ENCODE measurements at regions not wholly inside any gene's neighbourhood (a gene's known extent, or its start where the extent isn't known, plus 50 kb on each side); places are given as distances from the start of the nearest gene placed in this dataset.
"Not testable (repeated sequence)": the region's sequence is repeated elsewhere in the genome, so short reads cannot be mapped to it uniquely, and the experiment has no call there.

DNA sequence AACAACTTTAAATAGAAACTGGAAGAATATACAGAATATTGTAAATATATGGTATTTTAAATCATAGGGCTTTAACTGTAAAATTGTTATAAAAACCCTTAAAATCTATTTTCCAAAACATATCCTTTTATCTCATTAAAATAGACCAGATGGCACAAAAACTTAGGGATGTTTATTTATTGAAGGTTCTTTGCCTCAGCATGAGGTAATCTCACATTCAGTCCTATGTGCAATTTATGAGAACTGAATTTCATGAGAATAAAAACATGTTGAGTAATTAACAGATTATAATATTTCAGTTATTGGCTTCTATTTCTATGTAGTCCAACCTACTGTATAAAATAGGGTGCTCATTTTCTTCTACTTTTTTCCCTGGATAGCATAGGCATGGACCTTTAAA lies 329.2 kb upstream of the PRR16 start:
- Histone ChIP-seq H3K9me3 (no peaks in the 10 kb centered on the region), H3K4me1 (peaks cover 0 to 6% of the 10 kb centered on the region in 2 donors), H3K27ac (no peak overlapping the region), H3K4me3 (no peak overlapping the region), H3K27me3 (no peaks in the 10 kb centered on the region), H3K36me3 (no peaks in the 10 kb centered on the region)
- no peak for DNase-seq (ENCODE audit: low spot score in 2 of 2)
- TF ChIP-seq CTCF (IDR thresholded peaks at IDR 0.05): no peak
- intact Hi-C loops (cut with DNase I): loop anchor here (5.0 kb wide), 2 partner anchors 322 to 1148 kb away; partner anchors contain the start of gene DTWD2

DNA sequence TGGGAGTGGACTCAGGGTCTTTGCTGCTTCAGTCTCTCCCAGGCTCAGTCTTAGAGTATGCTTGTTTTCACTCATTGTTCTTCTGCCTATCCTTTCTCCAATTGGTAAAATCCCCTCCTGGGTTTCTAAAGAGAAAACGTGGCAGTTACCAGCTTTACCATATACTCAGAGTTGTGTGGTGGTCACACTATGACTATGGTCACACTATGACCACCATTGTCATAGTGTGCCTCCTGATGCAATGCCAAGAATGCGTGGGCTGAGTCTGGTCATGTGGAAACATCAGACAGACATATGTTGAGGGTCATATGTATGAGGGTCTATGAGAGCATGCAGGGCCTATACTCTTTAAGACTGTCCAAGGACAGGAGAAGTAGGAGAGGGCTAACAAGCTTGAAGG lies 326.5 kb upstream of the PRR16 start:
- intact Hi-C loops (cut with DNase I): loop anchor here (5.0 kb wide), 2 partner anchors 320 to 1150 kb away; partner anchors contain the start of gene DTWD2
- H3K4me3 ChIP-seq: no peak overlapping the region
- H3K27me3 ChIP-seq: no peaks in the 10 kb centered on the region
- no peak for TF ChIP-seq CTCF (IDR thresholded peaks at IDR 0.05)
- no peaks in the 10 kb centered on the region for H3K36me3 ChIP-seq
- no peak overlapping the region for H3K27ac ChIP-seq
- H3K9me3 ChIP-seq: no peaks in the 10 kb centered on the region
- peaks cover 0 to 6% of the 10 kb centered on the region in 2 donors for H3K4me1 ChIP-seq
- DNase-seq (ENCODE audit: low spot score in 2 of 2): no peak

DNA sequence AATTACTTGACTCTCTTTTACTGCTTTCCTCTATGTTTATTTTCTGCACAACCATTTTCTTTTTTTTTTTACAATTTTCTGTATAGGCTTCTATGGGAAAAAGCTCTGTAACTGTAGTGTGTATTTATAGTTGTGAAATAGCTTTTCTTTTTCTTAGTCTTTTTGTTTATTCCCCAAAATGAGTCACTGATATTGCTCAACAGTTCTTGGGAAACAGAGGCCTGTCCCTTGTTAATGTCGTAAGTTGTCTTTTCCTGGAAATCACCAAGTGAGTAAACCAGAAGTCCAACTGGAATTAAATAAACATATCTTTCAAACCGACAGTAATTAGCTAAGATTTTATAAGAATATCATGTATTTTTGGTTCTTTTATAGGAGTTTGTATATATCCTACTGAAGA lies 325.1 kb upstream of the PRR16 start:
- Histone ChIP-seq H3K27ac (peak overlapping the region; percentile 78 to 80), H3K4me3 (no peak overlapping the region)
- DNase-seq (ENCODE audit: low spot score in 2 of 2): peak in 1 of 2 donors; percentile 66

DNA sequence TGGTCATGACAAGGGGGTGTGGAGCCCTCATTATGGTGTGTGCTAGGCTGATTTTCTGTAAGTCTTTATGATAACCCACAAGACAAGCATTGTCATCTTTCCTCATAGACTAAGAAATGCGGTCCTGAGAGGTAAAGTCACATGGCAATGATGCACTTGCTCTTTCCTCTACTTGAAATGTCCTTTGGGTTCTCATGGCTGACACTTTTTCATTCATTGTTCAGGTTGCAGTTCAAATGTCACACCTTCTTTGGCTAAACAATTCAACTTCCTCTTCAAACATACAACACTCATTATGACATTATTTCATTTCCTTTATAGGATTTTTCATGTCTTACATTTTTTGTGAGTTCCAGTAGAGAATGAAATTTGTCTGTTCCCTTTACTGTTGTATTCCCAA lies 323.6 kb upstream of the PRR16 start:
- intact Hi-C loops (cut with DNase I): no loop called here
- Histone ChIP-seq H3K9me3 (peaks cover 0 to 4% of the 10 kb centered on the region in 2 donors), H3K36me3 (no peaks in the 10 kb centered on the region), H3K4me1 (peaks cover 0 to 6% of the 10 kb centered on the region in 2 donors), H3K27me3 (no peaks in the 10 kb centered on the region), H3K27ac (no peak overlapping the region), H3K4me3 (no peak overlapping the region)
- TF ChIP-seq CTCF (IDR thresholded peaks at IDR 0.05): no peak
- no peak for DNase-seq (ENCODE audit: low spot score in 2 of 2)

More for the DNA sequence above, 325.1 kb upstream of the PRR16 start:
- peaks cover 0 to 6% of the 10 kb centered on the region in 2 donors for H3K4me1 ChIP-seq
- H3K9me3 ChIP-seq: no peaks in the 10 kb centered on the region
- H3K27me3 ChIP-seq: no peaks in the 10 kb centered on the region
- no peaks in the 10 kb centered on the region for H3K36me3 ChIP-seq
- TF ChIP-seq CTCF (IDR thresholded peaks at IDR 0.05): no peak
- intact Hi-C loops (cut with DNase I): loop anchor here (2.0 to 5.0 kb wide), 3 partner anchors 86 to 1152 kb away; partner anchors contain the start of gene DTWD2

- H3K27me3 ChIP-seq: no peaks in the 10 kb centered on the region
- H3K4me3 ChIP-seq: no peak overlapping the region
- H3K27ac ChIP-seq: no peak overlapping the region
- intact Hi-C loops (cut with DNase I): no loop called here
- TF ChIP-seq CTCF (IDR thresholded peaks at IDR 0.05): no peak
- peaks cover 0 to 6% of the 10 kb centered on the region in 2 donors for H3K4me1 ChIP-seq
- H3K36me3 ChIP-seq: no peaks in the 10 kb centered on the region
- no peak for DNase-seq (ENCODE audit: low spot score in 2 of 2)
- peaks cover 0 to 4% of the 10 kb centered on the region in 2 donors for H3K9me3 ChIP-seq
These were observed 323.0 kb upstream of the PRR16 start for GRCh38 chr5:120141076-120141475.

- Histone ChIP-seq H3K9me3 (peaks cover 0 to 4% of the 10 kb centered on the region in 2 donors), H3K4me3 (no peak overlapping the region), H3K27me3 (no peaks in the 10 kb centered on the region), H3K36me3 (no peaks in the 10 kb centered on the region), H3K4me1 (no peaks in the 10 kb centered on the region), H3K27ac (no peak overlapping the region)
- no peak for TF ChIP-seq CTCF (IDR thresholded peaks at IDR 0.05)
- intact Hi-C loops (cut with DNase I): no loop called here
- no peak for DNase-seq (ENCODE audit: low spot score in 2 of 2)
These were observed 317.3 kb upstream of the PRR16 start for GRCh38 chr5:120146787-120147186.

GRCh38 chr5:120147911-120148310 lies 316.2 kb upstream of the PRR16 start:
- DNase-seq (ENCODE audit: low spot score in 2 of 2); H3K9me3 ChIP-seq; H3K4me3 ChIP-seq; H3K36me3 ChIP-seq; H3K27me3 ChIP-seq; H3K4me1 ChIP-seq; intact Hi-C loops (cut with DNase I); H3K27ac ChIP-seq: not testable (repeated sequence)
